ENCODE measurements at regions not wholly inside any gene's neighbourhood (a gene's known extent, or its start where the extent isn't known, plus 50 kb on each side); places are given as distances from the start of the nearest gene placed in this dataset.

GRCh38 chr18:29307982-29308381, 1131.1 kb upstream of the CDH2 start:
- no peaks in the 10 kb centered on the region for H3K4me1 ChIP-seq (ENCODE audit: insufficient read depth, low read length)
- ChIA-PET CTCF (ENCODE audit: partially characterized antibody) (no interaction called here), POLR2A (ENCODE audit: partially characterized antibody) (no interaction called here)
- H3K36me3 ChIP-seq (ENCODE audit: insufficient read depth, low read length): no peaks in the 10 kb centered on the region
- no peaks in the 10 kb centered on the region for H3K27me3 ChIP-seq (ENCODE audit: insufficient read depth, low read length)
- H3K27ac ChIP-seq (ENCODE audit: low read depth, low read length): no peak overlapping the region
- H3K4me3 ChIP-seq (ENCODE audit: low read length in 2 of 2): no peak overlapping the region
- no peak for DNase-seq
- peaks cover 0 to 4% of the 10 kb centered on the region in 2 donors for H3K9me3 ChIP-seq (ENCODE audit: control insufficient read depth in 1 of 2, low read length in 2 of 2)
- intact Hi-C loops (cut with micrococcal nuclease): no loop called here
- Mint-ChIP-seq H3K27ac (no peak overlapping the region), H3K4me1 (no peaks in the 10 kb centered on the region), H3K27me3 (no peaks in the 10 kb centered on the region), H3K9me3 (peaks cover 0 to 21% (median 5%) of the 10 kb centered on the region in 8 donors), H3K4me3 (no peak overlapping the region), H3K36me3 (no peaks in the 10 kb centered on the region)

GRCh38 chr18:29307231-29307630, 1130.3 kb upstream of the CDH2 start:
- no peaks in the 10 kb centered on the region for H3K36me3 ChIP-seq (ENCODE audit: insufficient read depth, low read length)
- H3K27ac Mint-ChIP-seq: no peak overlapping the region
- peaks cover 0 to 4% of the 10 kb centered on the region in 2 donors for H3K9me3 ChIP-seq (ENCODE audit: control insufficient read depth in 1 of 2, low read length in 2 of 2)
- H3K4me3 Mint-ChIP-seq: no peak overlapping the region
- CTCF ChIA-PET (ENCODE audit: partially characterized antibody): no interaction called here
- intact Hi-C loops (cut with micrococcal nuclease): no loop called here
- no peaks in the 10 kb centered on the region for H3K36me3 Mint-ChIP-seq
- H3K27me3 Mint-ChIP-seq: no peaks in the 10 kb centered on the region
- H3K27ac ChIP-seq (ENCODE audit: low read depth, low read length): no peak overlapping the region
- H3K27me3 ChIP-seq (ENCODE audit: insufficient read depth, low read length): no peaks in the 10 kb centered on the region
- DNase-seq: no peak
- H3K9me3 Mint-ChIP-seq: peaks cover 0 to 21% (median 5%) of the 10 kb centered on the region in 8 donors
- H3K4me1 Mint-ChIP-seq: no peaks in the 10 kb centered on the region
- POLR2A ChIA-PET (ENCODE audit: partially characterized antibody): no interaction called here
- no peaks in the 10 kb centered on the region for H3K4me1 ChIP-seq (ENCODE audit: insufficient read depth, low read length)
- H3K4me3 ChIP-seq (ENCODE audit: low read length in 2 of 2): no peak overlapping the region

GRCh38 chr18:29305516-29305915, 1128.6 kb upstream of the CDH2 start:
- POLR2A ChIA-PET (ENCODE audit: partially characterized antibody): no interaction called here
- no peaks in the 10 kb centered on the region for H3K27me3 ChIP-seq (ENCODE audit: insufficient read depth, low read length)
- Mint-ChIP-seq H3K9me3 (peaks cover 0 to 16% (median 5%) of the 10 kb centered on the region in 8 donors), H3K4me1 (no peaks in the 10 kb centered on the region), H3K4me3 (no peak overlapping the region), H3K27ac (no peak overlapping the region), H3K27me3 (no peaks in the 10 kb centered on the region), H3K36me3 (no peaks in the 10 kb centered on the region)
- DNase-seq: no peak
- H3K36me3 ChIP-seq (ENCODE audit: insufficient read depth, low read length): no peaks in the 10 kb centered on the region
- intact Hi-C loops (cut with micrococcal nuclease): no loop called here
- H3K4me1 ChIP-seq (ENCODE audit: insufficient read depth, low read length): no peaks in the 10 kb centered on the region
- H3K4me3 ChIP-seq (ENCODE audit: low read length in 2 of 2): no peak overlapping the region
- no peak overlapping the region for H3K27ac ChIP-seq (ENCODE audit: low read depth, low read length)
- peaks cover 0 to 4% of the 10 kb centered on the region in 2 donors for H3K9me3 ChIP-seq (ENCODE audit: control insufficient read depth in 1 of 2, low read length in 2 of 2)
- CTCF ChIA-PET (ENCODE audit: partially characterized antibody): no interaction called here

- Mint-ChIP-seq H3K27me3 (no peaks in the 10 kb centered on the region), H3K36me3 (no peaks in the 10 kb centered on the region), H3K9me3 (peaks cover 0 to 15% (median 12%) of the 10 kb centered on the region in 8 donors), H3K27ac (no peak overlapping the region), H3K4me3 (no peak overlapping the region), H3K4me1 (no peaks in the 10 kb centered on the region)
- Histone ChIP-seq H3K36me3 (ENCODE audit: insufficient read depth, low read length) (no peaks in the 10 kb centered on the region), H3K27me3 (ENCODE audit: insufficient read depth, low read length) (no peaks in the 10 kb centered on the region), H3K9me3 (ENCODE audit: control insufficient read depth in 1 of 2, low read length in 2 of 2) (no peaks in the 10 kb centered on the region), H3K4me1 (ENCODE audit: insufficient read depth, low read length) (no peaks in the 10 kb centered on the region), H3K4me3 (ENCODE audit: low read length in 2 of 2) (no peak overlapping the region), H3K27ac (ENCODE audit: low read depth, low read length) (no peak overlapping the region)
- ChIA-PET POLR2A (ENCODE audit: partially characterized antibody) (no interaction called here), CTCF (ENCODE audit: partially characterized antibody) (no interaction called here)
- DNase-seq: no peak
- intact Hi-C loops (cut with micrococcal nuclease): no loop called here
These were observed 1124.1 kb upstream of the CDH2 start for GRCh38 chr18:29301048-29301447.

GRCh38 chr18:29285471-29285870, 1108.5 kb upstream of the CDH2 start:
- Histone ChIP-seq H3K4me3 (ENCODE audit: low read length in 2 of 2) (no peak overlapping the region), H3K4me1 (ENCODE audit: insufficient read depth, low read length) (no peaks in the 10 kb centered on the region), H3K27ac (ENCODE audit: low read depth, low read length) (no peak overlapping the region), H3K36me3 (ENCODE audit: insufficient read depth, low read length) (no peaks in the 10 kb centered on the region), H3K27me3 (ENCODE audit: insufficient read depth, low read length) (no peaks in the 10 kb centered on the region), H3K9me3 (ENCODE audit: control insufficient read depth in 1 of 2, low read length in 2 of 2) (peaks cover 3% of the 10 kb centered on the region in 2 donors)
- H3K36me3 Mint-ChIP-seq: no peaks in the 10 kb centered on the region
- no peaks in the 10 kb centered on the region for H3K27me3 Mint-ChIP-seq
- ChIA-PET POLR2A (ENCODE audit: partially characterized antibody) (no interaction called here), CTCF (ENCODE audit: partially characterized antibody) (no interaction called here)
- DNase-seq: no peak
- H3K27ac Mint-ChIP-seq: no peak overlapping the region
- H3K4me3 Mint-ChIP-seq: no peak overlapping the region
- no peaks in the 10 kb centered on the region for H3K4me1 Mint-ChIP-seq
- intact Hi-C loops (cut with micrococcal nuclease): loop anchor here (10.0 kb wide), 1 partner anchor 59 kb away; no protein-coding TSS in a partner anchor
- peaks cover 2 to 47% (median 32%) of the 10 kb centered on the region in 8 donors for H3K9me3 Mint-ChIP-seq

- H3K27me3 ChIP-seq (ENCODE audit: insufficient read depth, low read length): no peaks in the 10 kb centered on the region
- ChIA-PET POLR2A (ENCODE audit: partially characterized antibody) (no interaction called here), CTCF (ENCODE audit: partially characterized antibody) (no interaction called here)
- H3K9me3 Mint-ChIP-seq: peaks cover 1 to 24% (median 9%) of the 10 kb centered on the region in 8 donors
- no peaks in the 10 kb centered on the region for H3K27me3 Mint-ChIP-seq
- no peak overlapping the region for H3K4me3 ChIP-seq (ENCODE audit: low read length in 2 of 2)
- H3K4me1 Mint-ChIP-seq: no peaks in the 10 kb centered on the region
- no peak overlapping the region for H3K27ac Mint-ChIP-seq
- H3K36me3 ChIP-seq (ENCODE audit: insufficient read depth, low read length): no peaks in the 10 kb centered on the region
- no peak for DNase-seq
- no peaks in the 10 kb centered on the region for H3K36me3 Mint-ChIP-seq
- H3K27ac ChIP-seq (ENCODE audit: low read depth, low read length): no peak overlapping the region
- no peak overlapping the region for H3K4me3 Mint-ChIP-seq
- no peaks in the 10 kb centered on the region for H3K4me1 ChIP-seq (ENCODE audit: insufficient read depth, low read length)
- intact Hi-C loops (cut with micrococcal nuclease): no loop called here
- H3K9me3 ChIP-seq (ENCODE audit: control insufficient read depth in 1 of 2, low read length in 2 of 2): no peaks in the 10 kb centered on the region
These were observed 1094.6 kb upstream of the CDH2 start for GRCh38 chr18:29271501-29271900.

- Histone ChIP-seq H3K36me3 (ENCODE audit: insufficient read depth, low read length) (no peaks in the 10 kb centered on the region), H3K9me3 (ENCODE audit: control insufficient read depth in 1 of 2, low read length in 2 of 2) (no peaks in the 10 kb centered on the region), H3K27me3 (ENCODE audit: insufficient read depth, low read length) (no peaks in the 10 kb centered on the region), H3K27ac (ENCODE audit: low read depth, low read length) (no peak overlapping the region), H3K4me3 (ENCODE audit: low read length in 2 of 2) (no peak overlapping the region), H3K4me1 (ENCODE audit: insufficient read depth, low read length) (no peaks in the 10 kb centered on the region)
- Mint-ChIP-seq H3K4me1 (no peaks in the 10 kb centered on the region), H3K9me3 (peaks cover 4 to 29% (median 16%) of the 10 kb centered on the region in 8 donors), H3K4me3 (no peak overlapping the region), H3K36me3 (no peaks in the 10 kb centered on the region), H3K27me3 (no peaks in the 10 kb centered on the region), H3K27ac (no peak overlapping the region)
- intact Hi-C loops (cut with micrococcal nuclease): no loop called here
- no peak for DNase-seq
- ChIA-PET CTCF (ENCODE audit: partially characterized antibody) (no interaction called here), POLR2A (ENCODE audit: partially characterized antibody) (no interaction called here)
These were observed 1082.9 kb upstream of the CDH2 start for GRCh38 chr18:29259838-29260237.

GRCh38 chr18:29254123-29254522, 1077.2 kb upstream of the CDH2 start:
- Histone ChIP-seq H3K27ac (ENCODE audit: low read depth, low read length) (no peak overlapping the region), H3K9me3 (ENCODE audit: control insufficient read depth in 1 of 2, low read length in 2 of 2) (no peaks in the 10 kb centered on the region), H3K4me3 (ENCODE audit: low read length in 2 of 2) (no peak overlapping the region), H3K27me3 (ENCODE audit: insufficient read depth, low read length) (no peaks in the 10 kb centered on the region), H3K4me1 (ENCODE audit: insufficient read depth, low read length) (no peaks in the 10 kb centered on the region), H3K36me3 (ENCODE audit: insufficient read depth, low read length) (no peaks in the 10 kb centered on the region)
- Mint-ChIP-seq H3K27me3 (no peaks in the 10 kb centered on the region), H3K27ac (no peak overlapping the region), H3K36me3 (no peaks in the 10 kb centered on the region), H3K4me1 (no peaks in the 10 kb centered on the region), H3K4me3 (no peak overlapping the region), H3K9me3 (peaks cover 1 to 19% (median 10%) of the 10 kb centered on the region in 8 donors)
- DNase-seq: no peak
- ChIA-PET POLR2A (ENCODE audit: partially characterized antibody) (no interaction called here), CTCF (ENCODE audit: partially characterized antibody) (no interaction called here)
- intact Hi-C loops (cut with micrococcal nuclease): no loop called here

Measured in CD4-positive, alpha-beta memory T cell (primary cell).